ENCODE measurements at regions not wholly inside any gene's neighbourhood (a gene's known extent, or its start where the extent isn't known, plus 50 kb on each side); places are given as distances from the start of the nearest gene placed in this dataset.
"Not testable (repeated sequence)": the region's sequence is repeated elsewhere in the genome, so short reads cannot be mapped to it uniquely, and the experiment has no call there.

DNA sequence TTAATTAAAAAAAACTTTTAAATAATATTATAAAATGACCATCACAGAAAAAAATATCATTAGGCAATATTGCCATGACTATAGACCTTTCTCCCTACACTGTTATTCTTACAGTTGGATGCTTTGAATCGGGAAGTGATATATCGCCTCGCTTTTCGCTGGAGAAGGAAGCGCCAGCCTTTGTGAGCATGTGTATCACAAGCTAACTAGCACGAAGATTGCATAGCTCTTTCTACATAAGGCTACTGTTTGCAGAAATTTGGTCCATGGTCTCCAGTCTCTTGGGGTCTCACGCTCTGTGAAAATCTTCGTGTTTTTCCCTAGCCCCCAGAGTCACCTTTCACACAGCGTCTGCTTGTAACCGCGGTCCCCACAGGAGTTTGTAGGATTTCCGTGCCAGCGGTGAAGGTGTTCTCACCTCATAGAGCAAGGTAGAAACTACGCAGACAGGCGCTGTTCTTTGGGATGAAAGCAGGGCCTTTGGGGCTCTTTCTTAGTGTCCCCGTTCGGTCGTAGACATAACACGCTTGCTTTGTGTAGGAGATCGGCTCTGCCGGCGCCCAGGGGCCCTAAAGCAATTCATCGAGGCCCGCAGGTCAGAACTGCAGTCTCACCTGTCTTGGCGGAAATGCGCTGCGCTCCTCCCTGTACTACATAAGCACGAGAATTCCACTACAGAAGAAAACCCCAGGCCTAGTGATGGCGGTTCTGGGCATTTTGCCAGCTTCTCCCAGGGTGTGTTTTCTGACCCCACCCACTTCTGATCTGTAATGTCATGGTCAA is 214.5 kb upstream of the NOTCH2NLA start:
- not testable (repeated sequence) for DNase-seq (ENCODE audit: low read depth in 2 of 3, low spot score in 2 of 3)

DNA sequence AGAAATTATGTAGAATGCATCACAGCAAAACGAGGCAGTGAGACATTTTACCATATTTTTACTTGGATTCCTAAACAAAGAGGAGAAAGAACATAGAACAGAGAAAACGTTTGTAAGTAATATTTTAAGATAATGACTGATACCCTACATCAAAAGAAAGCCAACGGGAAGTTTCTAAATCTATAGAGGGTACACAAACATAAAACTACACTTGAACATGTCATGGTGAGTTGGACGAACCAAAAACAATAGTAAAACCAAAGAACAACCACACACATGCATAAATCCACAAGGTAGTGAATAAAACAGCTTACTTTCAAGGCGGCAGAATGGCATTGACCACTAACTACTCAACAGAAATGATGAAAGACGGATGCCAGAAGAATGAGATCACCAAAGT is 209.7 kb upstream of the NOTCH2NLA start:
- DNase-seq (ENCODE audit: low read depth in 2 of 3, low spot score in 2 of 3): not testable (repeated sequence)

DNA sequence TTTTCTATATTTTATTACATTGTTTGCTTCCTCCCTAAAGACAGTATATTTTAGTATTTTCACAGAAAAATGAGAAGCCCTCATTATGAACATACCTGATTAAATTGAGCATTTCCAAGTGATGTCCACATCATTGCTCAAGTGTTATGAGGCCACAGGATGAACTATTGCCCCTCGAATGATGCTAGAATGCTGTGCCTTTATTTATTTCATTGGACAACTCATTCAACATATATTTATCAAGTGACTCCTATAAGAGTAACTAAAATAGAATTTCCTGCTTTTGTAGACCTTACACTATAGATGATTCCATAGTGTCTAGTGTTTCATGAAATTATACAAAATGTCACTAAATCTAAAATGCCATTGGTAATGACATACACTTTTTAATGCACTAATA is 187.8 kb upstream of the NOTCH2NLA start:
- DNase-seq (ENCODE audit: low read depth in 2 of 3, low spot score in 2 of 3): not testable (repeated sequence)

DNA sequence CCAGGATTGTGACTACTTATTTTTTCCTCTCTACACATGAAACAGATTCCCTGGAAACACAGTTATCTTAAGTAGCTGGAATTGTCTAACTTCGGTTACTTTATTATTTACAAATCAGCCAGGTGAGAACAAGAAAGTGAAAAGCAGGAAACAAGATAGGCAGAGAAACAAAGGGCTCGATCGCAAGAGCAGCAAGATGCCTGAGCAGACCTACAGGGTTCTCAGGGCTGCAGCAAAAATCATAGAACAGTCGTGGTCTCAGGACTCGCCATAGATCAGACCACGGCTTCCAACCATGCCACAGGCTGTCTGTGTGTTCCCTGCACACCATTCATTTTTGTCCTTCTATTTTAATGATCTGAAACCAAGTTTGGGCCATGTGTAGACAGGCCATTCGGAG is 186.2 kb upstream of the NOTCH2NLA start:
- DNase-seq (ENCODE audit: low read depth in 2 of 3, low spot score in 2 of 3): not testable (repeated sequence)

DNA sequence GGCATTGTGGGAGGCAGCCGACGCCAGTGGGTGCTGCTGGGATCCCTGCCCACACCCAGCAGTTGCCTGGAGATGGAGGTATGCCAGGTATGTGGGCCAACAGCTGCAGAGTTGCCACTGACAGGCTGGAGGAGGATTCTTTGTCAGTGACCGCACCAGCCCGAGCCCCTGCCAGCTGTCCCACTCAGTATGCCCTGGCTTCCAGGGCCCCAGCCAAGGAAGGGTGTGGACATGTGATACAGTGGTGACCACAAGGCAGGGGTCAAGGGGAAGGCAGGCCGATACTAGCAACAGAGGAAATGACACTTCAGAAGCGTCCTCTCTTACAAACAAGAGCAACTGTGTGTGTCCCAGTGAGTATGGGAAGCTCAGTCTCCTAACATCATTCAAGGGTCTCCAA is 185.1 kb upstream of the NOTCH2NLA start:
- DNase-seq (ENCODE audit: low read depth in 2 of 3, low spot score in 2 of 3): not testable (repeated sequence)

DNA sequence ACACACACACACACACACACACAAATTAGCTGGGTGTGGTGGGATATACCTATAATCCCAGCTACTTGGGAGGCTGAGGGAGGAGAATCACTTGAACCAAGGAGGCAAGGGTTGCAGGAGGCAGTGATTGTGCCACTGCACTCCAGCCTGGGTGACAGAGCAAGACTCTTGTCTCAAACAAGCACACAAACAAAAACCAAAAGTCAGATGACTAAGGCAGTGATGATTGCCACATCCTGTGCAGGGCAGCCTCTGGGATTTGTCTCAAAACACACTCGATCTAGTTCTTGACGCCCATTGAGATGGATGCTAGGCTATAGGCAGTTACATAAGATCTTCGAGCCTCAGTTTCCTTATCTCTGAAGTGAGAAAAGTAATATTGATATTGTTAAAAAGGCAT is 183.1 kb upstream of the NOTCH2NLA start:
- not testable (repeated sequence) for DNase-seq (ENCODE audit: low read depth in 2 of 3, low spot score in 2 of 3)

DNA sequence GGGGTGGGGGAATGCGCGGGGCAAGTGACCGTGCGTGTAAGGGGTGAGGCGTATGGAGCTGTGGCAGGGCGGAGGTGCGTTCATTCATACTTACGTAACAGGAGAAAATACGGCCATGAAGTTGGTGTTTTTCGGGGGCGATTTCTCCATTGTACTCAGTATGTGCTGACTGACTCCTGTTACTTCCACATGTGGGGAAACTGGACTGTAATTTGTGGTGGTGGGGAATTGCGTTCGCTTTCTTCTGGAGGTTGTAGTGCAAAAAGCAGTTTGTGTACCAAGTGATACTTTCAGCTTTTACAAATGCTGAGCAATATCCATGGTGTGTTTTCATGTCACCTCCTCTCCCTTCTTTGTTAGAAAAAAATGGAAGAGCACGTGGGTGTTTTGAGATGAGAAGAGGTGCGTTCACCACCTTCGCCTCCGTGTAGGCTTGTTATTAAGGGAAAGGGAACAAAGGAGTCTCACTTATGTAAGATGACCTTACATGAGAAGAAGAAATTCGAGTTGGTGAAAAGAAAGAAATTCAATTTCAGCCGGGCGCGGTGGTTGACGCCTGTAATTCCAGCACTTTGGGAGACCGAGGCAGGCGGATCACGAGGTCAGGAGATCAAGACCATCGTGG is 181.1 kb upstream of the NOTCH2NLA start:
- peak in 1 of 3 donors; percentile 52 for DNase-seq (ENCODE audit: low read depth in 2 of 3, low spot score in 2 of 3)

DNA sequence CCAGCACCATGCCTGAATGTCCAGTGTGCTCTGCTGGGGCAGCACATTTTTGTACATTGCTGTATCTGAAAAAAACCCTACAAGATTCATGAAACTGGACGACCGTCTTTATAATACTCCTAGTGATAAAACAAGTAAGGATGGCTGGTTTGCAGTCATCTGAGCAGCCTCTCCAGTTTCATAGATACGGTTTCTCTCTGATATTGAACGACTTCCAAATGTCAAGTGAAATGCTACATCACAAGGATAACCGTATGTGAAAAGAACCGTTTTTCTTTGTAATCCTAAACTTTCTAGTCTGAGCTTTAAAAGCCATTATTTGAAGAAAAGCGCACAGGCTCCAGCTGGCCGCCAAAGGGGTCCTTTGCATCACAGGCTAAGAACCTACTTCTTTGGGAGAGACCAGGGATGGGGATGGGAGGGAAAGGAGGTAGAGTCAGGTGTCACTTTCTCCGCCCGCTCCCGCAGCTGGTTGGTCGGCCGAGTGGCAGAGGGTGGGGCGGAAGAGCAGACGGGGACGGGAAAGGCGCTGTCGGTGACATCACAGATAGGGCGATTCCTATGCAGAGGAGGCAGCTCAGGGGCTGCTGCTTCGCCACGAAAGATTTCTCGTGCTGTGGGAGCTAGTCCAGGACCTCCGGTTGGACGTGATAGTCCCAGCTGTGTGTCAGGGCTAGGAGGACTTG is 180.4 kb upstream of the NOTCH2NLA start:
- not testable (repeated sequence) for DNase-seq (ENCODE audit: low read depth in 2 of 3, low spot score in 2 of 3)

DNA sequence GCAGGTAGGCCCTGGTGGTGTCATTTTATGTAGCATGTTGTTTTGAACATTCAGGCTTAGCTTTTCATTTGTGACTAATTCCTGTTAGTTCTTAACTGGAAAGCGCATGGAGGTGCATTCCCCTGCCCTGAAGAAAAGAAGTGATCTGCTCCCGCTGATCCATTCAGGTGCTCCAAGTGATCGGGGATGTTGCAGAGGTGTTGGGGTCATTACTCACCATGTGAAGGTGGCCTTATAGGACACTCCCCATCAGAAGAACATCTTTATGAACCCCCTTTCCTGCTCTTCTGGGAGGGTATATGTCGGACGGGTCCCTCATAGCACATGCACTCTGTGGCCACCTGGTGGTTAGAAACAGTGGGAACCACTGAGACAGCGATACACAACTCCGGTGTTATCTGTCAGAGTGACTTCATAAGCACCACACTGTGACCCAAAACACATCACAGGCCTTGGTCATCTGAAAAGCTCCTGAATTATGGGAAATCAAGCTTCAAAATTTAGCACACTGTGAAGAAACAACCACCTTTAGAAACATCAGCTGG is 172.5 kb upstream of the NOTCH2NLA start:
- DNase-seq (ENCODE audit: low read depth in 2 of 3, low spot score in 2 of 3): peak in 1 of 3 donors; percentile 8

DNA sequence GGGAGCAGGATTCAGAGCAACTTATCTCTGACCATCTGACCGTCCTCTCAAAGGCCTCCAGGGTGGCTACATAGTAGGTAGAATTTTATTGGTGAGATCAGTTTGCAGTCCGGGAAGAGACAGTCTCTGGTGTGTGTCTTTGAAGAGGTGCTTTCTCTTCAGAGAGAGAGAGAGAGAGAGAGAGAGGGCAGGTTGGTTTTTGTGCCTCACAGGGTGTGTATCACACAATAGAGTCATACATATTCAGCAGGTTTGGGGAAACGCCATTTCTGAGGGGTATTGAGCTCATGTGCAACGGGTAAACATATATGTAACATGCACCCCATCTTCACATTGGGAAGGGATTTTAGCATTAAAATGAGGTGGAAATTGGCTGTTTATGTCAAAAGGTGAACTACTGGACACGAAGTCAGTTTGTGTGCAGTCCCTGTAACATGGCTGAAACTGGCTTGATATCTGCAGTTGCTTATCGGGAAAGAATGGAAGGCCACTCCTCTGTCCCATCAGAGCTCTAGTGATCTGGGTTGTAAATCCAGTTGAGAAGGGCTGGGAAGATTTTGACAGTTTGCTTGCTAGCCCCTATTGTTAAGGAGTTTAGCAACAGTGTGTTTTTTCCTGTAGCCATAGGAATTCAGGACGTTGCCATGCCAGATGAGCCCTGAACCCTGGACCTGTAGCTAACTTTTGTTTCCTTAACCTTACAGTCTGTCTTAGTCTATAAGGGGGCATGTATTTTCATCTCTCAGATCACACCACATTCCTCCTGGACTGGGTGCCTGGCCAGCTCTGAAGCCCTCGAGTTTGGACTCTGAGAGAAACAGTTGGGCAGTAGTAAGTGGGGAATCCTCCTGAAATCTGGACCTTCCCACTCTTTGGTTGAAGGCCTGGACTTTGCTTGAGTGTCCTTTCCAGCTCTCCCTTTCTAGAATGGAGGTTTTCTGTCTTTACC is 171.6 kb upstream of the NOTCH2NLA start:
- DNase-seq (ENCODE audit: low read depth in 2 of 3, low spot score in 2 of 3): not testable (repeated sequence)

DNA sequence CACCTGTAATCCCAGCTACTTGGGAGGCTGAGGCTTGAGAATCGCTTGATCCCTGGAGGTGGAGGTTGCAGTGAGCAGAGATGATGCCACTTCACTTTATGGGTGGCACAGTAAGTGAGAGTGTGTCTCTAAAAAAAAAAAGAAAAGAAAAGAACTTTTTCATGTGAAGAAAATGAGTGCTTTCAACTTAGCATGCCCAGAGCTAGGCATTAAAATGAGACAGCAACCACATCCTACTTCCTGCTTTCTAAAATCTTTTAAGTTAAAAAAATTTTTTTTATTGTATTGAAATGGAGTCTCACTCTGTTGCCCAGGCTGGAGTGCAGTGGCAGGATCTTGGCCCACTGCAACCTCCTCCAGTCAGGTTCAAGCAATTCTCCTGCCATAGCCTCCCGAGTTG is 170.4 kb upstream of the NOTCH2NLA start:
- not testable (repeated sequence) for DNase-seq (ENCODE audit: low read depth in 2 of 3, low spot score in 2 of 3)

DNA sequence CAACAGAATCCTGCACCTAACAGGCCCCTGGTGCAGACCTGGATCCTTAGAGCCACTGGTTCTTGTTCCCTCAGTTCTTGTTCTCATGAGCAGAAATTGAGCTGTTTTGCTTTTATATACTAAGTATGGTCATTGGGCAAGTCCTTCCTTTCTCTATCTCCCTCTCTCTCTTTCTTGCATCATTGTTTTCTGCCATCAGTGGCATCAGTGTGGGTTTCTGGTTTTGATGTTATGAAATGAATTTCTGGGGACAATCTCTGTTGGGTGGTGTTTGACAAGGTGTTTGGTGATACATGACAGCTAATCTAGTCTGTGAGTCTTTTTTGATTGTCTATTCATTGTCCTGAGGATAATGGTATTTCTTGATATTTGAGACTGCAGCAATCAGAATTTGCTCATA is 168.0 kb upstream of the NOTCH2NLA start:
- not testable (repeated sequence) for DNase-seq (ENCODE audit: low read depth in 2 of 3, low spot score in 2 of 3)

DNA sequence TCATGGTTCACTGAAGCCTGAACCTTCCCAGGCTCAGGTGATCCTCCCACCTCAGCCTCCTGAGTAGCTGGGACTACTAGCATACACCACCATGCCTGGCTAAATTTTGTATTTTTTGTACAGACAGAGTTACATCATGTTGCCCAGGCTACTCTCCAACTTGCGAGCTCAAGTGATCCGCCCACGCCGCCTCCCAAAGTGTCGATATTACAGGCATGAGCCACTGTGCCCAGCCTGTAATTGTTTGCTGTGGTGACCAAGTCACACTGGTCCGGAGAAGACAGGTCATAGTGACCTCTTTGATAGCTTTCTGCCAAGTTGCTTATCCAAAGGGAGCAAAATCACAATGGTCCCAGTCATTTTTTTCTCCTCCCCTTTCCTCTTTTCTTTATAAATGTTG is 167.4 kb upstream of the NOTCH2NLA start:
- DNase-seq (ENCODE audit: low read depth in 2 of 3, low spot score in 2 of 3): not testable (repeated sequence)

DNA sequence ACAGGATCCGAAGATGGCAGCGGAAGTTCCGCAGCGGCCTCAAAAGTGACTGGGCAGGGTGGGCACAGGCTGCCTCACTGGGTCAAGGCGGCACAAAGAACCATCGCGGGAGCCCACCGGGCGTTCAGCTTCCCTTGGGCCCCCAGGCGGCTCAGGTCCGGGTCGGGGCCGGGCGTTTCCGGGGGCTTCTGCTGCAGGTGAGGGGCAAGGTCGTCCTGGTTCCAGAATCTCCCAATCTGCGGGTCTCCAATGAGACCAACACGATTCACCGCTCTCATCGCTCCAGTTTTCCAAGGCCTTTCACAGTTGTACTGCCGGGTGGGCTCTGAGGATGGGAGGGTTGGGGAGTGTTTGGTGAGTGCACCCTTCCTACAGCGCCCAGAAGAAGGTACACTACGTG is 165.0 kb upstream of the NOTCH2NLA start:
- not testable (repeated sequence) for DNase-seq (ENCODE audit: low read depth in 2 of 3, low spot score in 2 of 3)

DNA sequence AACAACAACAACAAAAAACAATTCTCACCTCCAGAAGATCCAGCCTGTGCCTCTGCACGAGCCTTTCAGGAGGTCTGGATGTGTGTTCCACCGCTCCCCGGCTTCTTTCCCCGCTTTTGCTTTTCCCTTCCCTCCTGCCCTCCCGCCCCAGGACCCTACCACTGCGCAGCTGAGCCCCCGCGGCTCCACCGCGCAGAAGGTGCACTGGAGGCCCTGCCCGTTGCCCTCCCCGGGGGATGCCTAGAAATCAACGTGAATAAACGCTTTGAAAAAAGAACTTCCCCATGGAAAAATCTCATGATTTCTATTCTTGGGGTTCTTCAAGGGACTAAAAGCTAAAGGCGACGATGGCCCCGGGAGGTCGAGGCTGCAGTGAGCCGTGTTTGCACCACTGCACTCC is 164.3 kb upstream of the NOTCH2NLA start:
- DNase-seq (ENCODE audit: low read depth in 2 of 3, low spot score in 2 of 3): not testable (repeated sequence)

DNA sequence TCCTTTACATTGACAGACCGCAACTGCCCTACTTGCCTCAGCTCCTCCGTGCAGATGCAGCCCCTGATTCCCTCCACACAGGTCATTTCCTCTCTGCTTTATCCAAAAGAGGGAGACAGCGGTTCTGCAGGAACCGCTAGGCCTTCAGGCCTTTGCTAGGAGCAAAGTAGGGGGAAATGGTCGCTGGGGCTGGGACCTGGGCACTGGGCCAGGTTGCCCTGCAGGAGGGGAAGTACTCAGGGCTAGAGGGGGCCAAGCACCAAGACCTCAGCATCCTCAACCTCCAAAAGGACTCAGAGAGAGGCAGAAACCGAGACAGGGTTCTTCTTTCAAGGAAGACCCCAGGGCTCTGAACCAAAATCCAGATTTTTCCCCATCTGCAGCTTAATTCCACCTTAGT is 160.4 kb upstream of the NOTCH2NLA start:
- peak in 2 of 3 donors; percentile 21 to 50 for DNase-seq (ENCODE audit: low read depth in 2 of 3, low spot score in 2 of 3)

DNA sequence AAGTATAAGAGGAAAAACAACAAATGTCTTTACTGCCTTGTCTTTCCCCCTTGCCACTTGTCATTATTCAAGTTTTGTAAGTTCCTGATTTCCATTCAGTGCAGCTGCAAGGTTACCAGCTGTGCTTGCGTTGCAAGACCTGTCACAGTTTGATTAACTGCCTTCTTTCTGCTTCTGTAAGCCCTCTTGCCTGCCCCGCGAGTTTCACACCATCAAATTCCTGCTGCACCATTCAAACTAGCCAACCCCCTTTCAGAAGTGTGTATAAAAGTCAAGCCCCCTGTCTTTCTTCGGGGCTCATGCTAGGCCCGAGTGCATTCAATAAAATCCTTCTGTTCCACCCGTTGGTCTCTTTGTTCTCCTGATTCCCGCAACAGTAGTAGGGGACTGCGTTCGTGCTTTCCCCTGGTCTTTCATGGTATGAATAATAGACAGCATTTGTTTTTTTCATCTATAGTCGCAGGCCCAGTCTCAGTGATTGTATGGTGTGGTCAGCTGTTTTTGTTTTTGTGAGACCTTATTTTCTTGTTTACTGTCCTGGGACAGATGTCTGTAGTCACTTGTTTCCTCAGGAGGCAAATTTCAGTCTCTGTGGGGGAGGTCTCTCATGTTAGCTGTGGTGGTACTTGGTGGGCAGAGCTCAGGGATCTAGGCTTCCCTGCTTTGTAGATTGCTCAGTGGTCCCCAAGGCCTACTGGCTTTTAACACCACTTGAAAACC is 159.1 kb upstream of the NOTCH2NLA start:
- DNase-seq (ENCODE audit: low read depth in 2 of 3, low spot score in 2 of 3): peak in 2 of 3 donors; percentile 30 to 58

DNA sequence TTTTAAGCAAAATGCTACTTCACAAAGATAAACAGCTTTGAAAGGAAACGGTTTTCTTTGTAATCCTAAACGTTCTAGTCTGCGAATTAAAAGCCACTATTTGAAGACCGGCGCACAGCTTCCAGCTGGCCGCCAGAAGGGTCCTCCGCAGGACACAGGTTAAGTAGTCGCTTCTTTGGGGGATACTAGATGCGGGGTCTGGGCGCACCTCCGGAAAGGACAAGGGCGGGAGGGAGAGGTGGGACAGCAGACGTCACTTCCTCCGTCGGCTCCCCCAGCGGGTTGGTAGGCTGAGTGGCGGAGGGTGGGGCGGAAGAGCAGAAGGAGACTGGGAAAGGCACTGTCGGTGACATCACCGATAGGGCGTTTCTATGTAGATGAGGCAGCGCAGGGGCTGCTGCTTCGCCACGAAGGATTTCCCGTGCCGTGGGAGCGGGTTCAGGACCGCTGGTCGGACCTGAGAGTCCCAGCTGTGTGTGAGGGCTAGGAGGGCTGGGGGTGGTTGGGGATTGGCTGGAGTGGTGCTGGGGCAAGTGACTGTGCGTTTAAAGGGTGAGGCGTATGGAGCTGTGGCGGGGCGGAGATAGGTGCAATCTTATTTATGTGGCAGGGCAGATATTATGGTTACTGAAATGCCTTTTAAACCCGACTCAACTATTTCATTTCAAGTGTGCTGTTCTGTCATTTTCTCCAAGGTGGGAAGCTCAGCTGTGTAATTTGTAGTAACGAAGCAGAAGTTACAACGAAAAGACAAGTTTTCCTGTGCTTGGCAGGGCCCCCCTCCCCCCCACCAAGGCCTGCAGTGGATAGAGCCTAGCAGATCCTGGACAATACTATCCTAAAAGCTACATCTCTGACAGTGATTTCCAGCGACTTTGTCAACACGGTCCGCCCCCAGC is 158.3 kb upstream of the NOTCH2NLA start:
- DNase-seq (ENCODE audit: low read depth in 2 of 3, low spot score in 2 of 3): peak in 2 of 3 donors; percentile 82 to 94
